ENCODE measurements at regions not wholly inside any gene's neighbourhood (a gene's known extent, or its start where the extent isn't known, plus 50 kb on each side); places are given as distances from the start of the nearest gene placed in this dataset.
A peak's percentile ranks its signal among the peaks of the same experiment; 100 is the strongest.
"Not testable (repeated sequence)": the region's sequence is repeated elsewhere in the genome, so short reads cannot be mapped to it uniquely, and the experiment has no call there.

DNA sequence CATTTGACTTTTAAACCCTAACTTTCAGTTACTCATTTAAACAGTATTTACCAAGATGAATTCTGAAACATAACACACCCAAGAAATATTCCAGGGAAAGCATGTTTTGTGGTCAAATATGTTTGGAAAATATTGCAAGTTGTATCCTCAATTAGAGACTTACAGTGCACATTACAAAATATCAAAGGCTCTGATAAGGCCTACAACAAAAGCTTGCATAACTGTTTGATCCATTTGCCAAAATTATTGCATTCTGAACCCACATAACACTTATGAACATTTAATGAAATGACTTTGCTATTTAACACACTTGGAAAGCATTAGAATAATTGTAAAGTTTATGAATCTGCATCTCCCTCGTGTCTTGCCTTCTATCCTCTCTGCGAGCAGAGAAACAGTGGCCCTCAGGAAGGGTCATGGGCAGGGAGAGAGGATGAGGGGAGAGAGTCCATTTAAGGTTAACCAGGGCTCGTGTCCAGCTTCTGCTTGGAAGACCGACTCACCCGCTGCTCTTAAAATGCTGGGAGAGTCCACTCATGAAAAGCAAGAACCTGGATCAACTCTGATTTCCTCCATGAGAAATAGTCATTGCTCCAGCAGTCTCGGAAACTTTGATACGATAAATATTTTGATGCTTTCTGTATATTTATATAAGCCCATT lies 408.2 kb upstream of the ZMIZ1 start:
- WGBS, 3 donors, result 80 to 87% (median 87%) methylated on average over 7 of the region's 7 CpGs
- ATAC-seq, result no peak

DNA sequence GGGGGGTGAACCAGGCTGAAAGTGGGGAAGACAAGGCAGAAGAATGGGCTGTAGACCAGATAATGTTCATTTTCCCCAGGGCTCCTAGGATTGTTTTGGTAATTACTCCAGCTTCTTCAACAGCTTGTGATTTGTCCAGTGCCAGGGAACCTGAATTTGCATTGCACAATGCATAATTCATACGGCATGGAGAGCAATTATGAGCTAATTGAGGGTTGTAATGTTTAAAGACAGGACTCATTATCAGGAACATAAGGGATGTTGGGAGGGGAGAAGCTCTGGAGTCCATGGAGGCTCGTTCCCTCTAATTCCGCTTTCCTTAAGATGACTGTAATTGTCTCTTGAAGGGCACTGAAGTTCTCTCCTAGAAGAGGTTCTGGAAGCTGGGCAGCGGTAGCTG lies 405.0 kb upstream of the ZMIZ1 start:
- Histone ChIP-seq H3K4me3 (no peak overlapping the region), H3K27ac (no peak overlapping the region), H3K27me3 (ENCODE audit: insufficient read depth in 3 of 3, low read length in 2 of 3) (peaks cover 0 to 7% (median 0%) of the 10 kb centered on the region in 3 donors), H3K9me3 (peaks cover 8% of the 10 kb centered on the region), H3K36me3 (ENCODE audit: insufficient read depth in 1 of 2, low read depth in 1 of 2) (no peaks in the 10 kb centered on the region), H3K4me1 (no peaks in the 10 kb centered on the region)
- intact Hi-C loops (cut with DNase I), result no loop called here
- TF ChIP-seq, protein P1, sequence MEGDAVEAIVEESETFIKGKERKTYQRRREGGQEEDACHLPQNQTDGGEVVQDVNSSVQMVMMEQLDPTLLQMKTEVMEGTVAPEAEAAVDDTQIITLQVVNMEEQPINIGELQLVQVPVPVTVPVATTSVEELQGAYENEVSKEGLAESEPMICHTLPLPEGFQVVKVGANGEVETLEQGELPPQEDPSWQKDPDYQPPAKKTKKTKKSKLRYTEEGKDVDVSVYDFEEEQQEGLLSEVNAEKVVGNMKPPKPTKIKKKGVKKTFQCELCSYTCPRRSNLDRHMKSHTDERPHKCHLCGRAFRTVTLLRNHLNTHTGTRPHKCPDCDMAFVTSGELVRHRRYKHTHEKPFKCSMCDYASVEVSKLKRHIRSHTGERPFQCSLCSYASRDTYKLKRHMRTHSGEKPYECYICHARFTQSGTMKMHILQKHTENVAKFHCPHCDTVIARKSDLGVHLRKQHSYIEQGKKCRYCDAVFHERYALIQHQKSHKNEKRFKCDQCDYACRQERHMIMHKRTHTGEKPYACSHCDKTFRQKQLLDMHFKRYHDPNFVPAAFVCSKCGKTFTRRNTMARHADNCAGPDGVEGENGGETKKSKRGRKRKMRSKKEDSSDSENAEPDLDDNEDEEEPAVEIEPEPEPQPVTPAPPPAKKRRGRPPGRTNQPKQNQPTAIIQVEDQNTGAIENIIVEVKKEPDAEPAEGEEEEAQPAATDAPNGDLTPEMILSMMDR (IDR thresholded peaks at IDR 0.05), result no peak
- no peak for DNase-seq
- WGBS, 3 donors, result 94 to 97% (median 94%) methylated on average over 4 of the region's 4 CpGs
- no peak for ATAC-seq

More for the DNA sequence above, 408.2 kb upstream of the ZMIZ1 start:
- intact Hi-C loops (cut with DNase I), result no loop called here
- no peaks in the 10 kb centered on the region for H3K4me1 ChIP-seq
- peaks cover 8% of the 10 kb centered on the region for H3K9me3 ChIP-seq
- DNase-seq, result no peak
- H3K4me3 ChIP-seq, result no peak overlapping the region
- peaks cover 0 to 7% (median 0%) of the 10 kb centered on the region in 3 donors for H3K27me3 ChIP-seq (ENCODE audit: insufficient read depth in 3 of 3, low read length in 2 of 3)
- TF ChIP-seq, protein P1 (IDR thresholded peaks at IDR 0.05), result no peak
- H3K36me3 ChIP-seq (ENCODE audit: insufficient read depth in 1 of 2, low read depth in 1 of 2), result no peaks in the 10 kb centered on the region
- H3K27ac ChIP-seq, result no peak overlapping the region

DNA sequence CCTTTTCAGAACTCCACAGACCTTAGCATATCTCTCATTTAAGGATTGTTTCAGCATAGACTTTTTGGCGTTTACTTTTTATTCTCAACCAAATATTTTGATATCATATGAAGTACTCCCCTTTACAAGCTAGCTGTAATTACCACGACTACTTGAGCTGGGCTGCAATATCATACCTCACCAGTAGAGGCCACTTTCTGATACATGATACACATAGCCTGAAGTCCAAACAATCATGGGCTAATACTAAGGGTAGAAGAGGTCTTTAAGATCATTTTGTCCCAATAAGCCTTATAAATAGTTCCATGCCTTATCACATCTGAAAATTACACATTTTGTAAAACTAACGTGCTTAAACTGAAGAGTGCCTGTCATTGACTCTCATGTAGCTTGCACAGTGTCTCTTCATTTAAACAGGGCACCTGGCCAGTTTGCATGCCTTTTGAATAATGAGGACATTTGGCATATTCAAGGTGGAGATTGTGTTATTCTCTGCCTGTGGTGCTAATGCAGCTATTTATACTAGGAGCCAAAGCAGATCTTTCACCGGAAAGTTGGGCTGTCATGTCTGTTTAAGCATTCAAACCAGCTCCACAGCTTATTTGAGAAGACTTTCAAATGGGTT lies 403.7 kb upstream of the ZMIZ1 start:
- DNase-seq, result no peak
- WGBS, 3 donors, result 60 to 67% (median 66%) methylated on average over 4 of the region's 4 CpGs
- H3K36me3 ChIP-seq (ENCODE audit: insufficient read depth in 1 of 2, low read depth in 1 of 2), result no peaks in the 10 kb centered on the region
- H3K27me3 ChIP-seq (ENCODE audit: insufficient read depth in 3 of 3, low read length in 2 of 3), result peaks cover 0 to 10% (median 0%) of the 10 kb centered on the region in 3 donors
- no peaks in the 10 kb centered on the region for H3K4me1 ChIP-seq
- H3K27ac ChIP-seq, result no peak overlapping the region
- intact Hi-C loops (cut with DNase I), result no loop called here
- peaks cover 8% of the 10 kb centered on the region for H3K9me3 ChIP-seq
- ATAC-seq, result no peak
- TF ChIP-seq, protein P1 (IDR thresholded peaks at IDR 0.05), result peak; percentile 50
- no peak overlapping the region for H3K4me3 ChIP-seq

DNA sequence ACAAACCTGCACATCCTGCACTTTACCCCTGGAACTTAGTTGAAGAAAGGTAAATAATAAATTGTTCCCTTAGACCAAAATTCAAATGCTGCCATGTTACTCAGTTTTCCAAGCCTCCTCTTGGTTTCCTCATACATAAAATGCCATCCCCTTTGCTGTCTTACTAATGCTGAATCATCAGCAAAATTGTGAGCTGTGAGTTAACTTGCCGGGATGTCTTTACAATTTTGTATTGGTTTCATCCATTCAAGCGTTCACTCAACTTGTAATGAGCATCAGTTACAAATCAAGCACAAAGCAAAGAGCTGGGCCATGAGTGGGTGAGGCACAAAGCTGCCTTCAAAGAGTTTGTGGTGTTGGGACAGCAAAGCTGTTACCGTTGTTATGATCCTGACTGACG lies 395.8 kb upstream of the ZMIZ1 start:
- Histone ChIP-seq H3K27me3 (ENCODE audit: insufficient read depth in 3 of 3, low read length in 2 of 3) (peaks cover 0 to 3% (median 0%) of the 10 kb centered on the region in 3 donors), H3K4me3 (no peak overlapping the region), H3K36me3 (ENCODE audit: insufficient read depth in 1 of 2, low read depth in 1 of 2) (no peaks in the 10 kb centered on the region), H3K9me3 (no peaks in the 10 kb centered on the region), H3K27ac (no peak overlapping the region), H3K4me1 (no peaks in the 10 kb centered on the region)
- no peak for ATAC-seq
- DNase-seq, result no peak
- WGBS, 3 donors, result 84 to 87% (median 87%) methylated on average over 4 of the region's 4 CpGs
- intact Hi-C loops (cut with DNase I), result no loop called here
- TF ChIP-seq, protein P1 (IDR thresholded peaks at IDR 0.05), result no peak

DNA sequence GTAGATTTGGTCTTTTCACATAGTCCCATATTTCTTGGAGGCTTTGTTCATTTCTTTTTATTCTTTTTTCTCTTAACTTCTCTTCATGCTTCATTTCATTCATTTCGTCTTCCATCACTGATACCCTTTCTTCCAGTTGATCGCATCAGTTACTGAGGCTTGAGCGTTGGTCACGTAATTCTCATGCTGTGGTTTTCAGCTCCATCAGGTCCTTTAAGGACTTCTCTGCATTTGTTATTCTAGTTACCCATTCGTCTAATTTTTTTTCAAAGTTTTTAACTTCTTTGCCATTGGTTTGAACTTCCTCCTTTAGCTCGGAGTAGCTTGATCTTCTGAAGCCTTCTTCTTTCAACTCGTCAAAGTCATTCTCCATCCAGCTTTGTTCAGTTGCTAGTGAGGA lies 387.6 kb upstream of the ZMIZ1 start:
- H3K9me3 ChIP-seq; H3K36me3 ChIP-seq (ENCODE audit: insufficient read depth in 1 of 2, low read depth in 1 of 2); H3K27ac ChIP-seq; ATAC-seq; H3K4me3 ChIP-seq; H3K4me1 ChIP-seq; H3K27me3 ChIP-seq (ENCODE audit: insufficient read depth in 3 of 3, low read length in 2 of 3); DNase-seq; intact Hi-C loops (cut with DNase I): not testable (repeated sequence)
- WGBS, 3 donors, result 96 to 97% (median 96%) methylated on average over 7 of the region's 7 CpGs

DNA sequence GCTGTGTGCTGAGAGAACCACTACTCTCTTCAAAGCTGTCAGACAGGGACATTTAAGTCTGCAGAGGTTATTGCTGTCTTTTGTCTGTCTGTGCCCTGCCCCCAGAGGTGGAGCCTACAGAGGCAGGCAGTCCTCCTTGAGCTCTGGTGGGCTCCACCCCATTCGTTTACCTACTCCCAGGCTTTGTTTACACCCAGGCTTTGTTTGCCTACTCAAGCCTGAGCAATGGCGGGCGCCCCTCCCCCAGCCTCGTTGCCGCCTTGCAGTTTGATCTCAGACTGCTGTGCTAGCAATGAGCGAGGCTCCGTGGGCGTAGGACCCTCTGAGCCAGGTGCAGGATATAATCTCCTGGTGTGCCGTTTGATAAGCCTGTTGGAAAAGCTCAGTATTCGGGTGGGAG lies 386.8 kb upstream of the ZMIZ1 start:
- 91 to 92% (median 91%) methylated on average over 8 to 10 of the region's 10 CpGs for WGBS, 3 donors
- ATAC-seq; DNase-seq; H3K27me3 ChIP-seq (ENCODE audit: insufficient read depth in 3 of 3, low read length in 2 of 3); H3K4me1 ChIP-seq; intact Hi-C loops (cut with DNase I); H3K4me3 ChIP-seq; H3K27ac ChIP-seq; H3K9me3 ChIP-seq; H3K36me3 ChIP-seq (ENCODE audit: insufficient read depth in 1 of 2, low read depth in 1 of 2): not testable (repeated sequence)
